ENCODE measurements at regions not wholly inside any gene's neighbourhood (a gene's known extent, or its start where the extent isn't known, plus 50 kb on each side); places are given as distances from the start of the nearest gene placed in this dataset.

GRCh38 chr14:101369916-101370592 lies 191.2 kb upstream of the DIO3 start:
- H3K4me3 ChIP-seq (ENCODE audit: control insufficient read depth, low read depth, low read length) = no peak overlapping the region
- no peak for DNase-seq (ENCODE audit: low read depth)
- TF ChIP-seq CTCF (conservative IDR thresholded peaks at IDR 0.05; ENCODE audit: control insufficient read depth, insufficient read depth, low read depth, low read length) = no peak

- no peak overlapping the region for H3K4me3 ChIP-seq (ENCODE audit: control insufficient read depth, low read depth, low read length)
- DNase-seq (ENCODE audit: low read depth) = no peak
- no peak for TF ChIP-seq CTCF (conservative IDR thresholded peaks at IDR 0.05; ENCODE audit: control insufficient read depth, insufficient read depth, low read depth, low read length)
These were observed 190.4 kb upstream of the DIO3 start for GRCh38 chr14:101370593-101371569.

GRCh38 chr14:101371799-101372793 lies 189.2 kb upstream of the DIO3 start:
- TF ChIP-seq CTCF (conservative IDR thresholded peaks at IDR 0.05; ENCODE audit: control insufficient read depth, insufficient read depth, low read depth, low read length) = no peak
- no peak for DNase-seq (ENCODE audit: low read depth)
- no peak overlapping the region for H3K4me3 ChIP-seq (ENCODE audit: control insufficient read depth, low read depth, low read length)

- no peak for TF ChIP-seq CTCF (conservative IDR thresholded peaks at IDR 0.05; ENCODE audit: control insufficient read depth, insufficient read depth, low read depth, low read length)
- no peak for DNase-seq (ENCODE audit: low read depth)
- no peak overlapping the region for H3K4me3 ChIP-seq (ENCODE audit: control insufficient read depth, low read depth, low read length)
These were observed 188.2 kb upstream of the DIO3 start for GRCh38 chr14:101372894-101373620.

GRCh38 chr14:101373690-101374295 lies 187.5 kb upstream of the DIO3 start:
- DNase-seq (ENCODE audit: low read depth) = no peak
- no peak overlapping the region for H3K4me3 ChIP-seq (ENCODE audit: control insufficient read depth, low read depth, low read length)
- TF ChIP-seq CTCF (conservative IDR thresholded peaks at IDR 0.05; ENCODE audit: control insufficient read depth, insufficient read depth, low read depth, low read length) = no peak
